ENCODE measurements at regions not wholly inside any gene's neighbourhood (a gene's known extent, or its start where the extent isn't known, plus 50 kb on each side); places are given as distances from the start of the nearest gene placed in this dataset.

DNA sequence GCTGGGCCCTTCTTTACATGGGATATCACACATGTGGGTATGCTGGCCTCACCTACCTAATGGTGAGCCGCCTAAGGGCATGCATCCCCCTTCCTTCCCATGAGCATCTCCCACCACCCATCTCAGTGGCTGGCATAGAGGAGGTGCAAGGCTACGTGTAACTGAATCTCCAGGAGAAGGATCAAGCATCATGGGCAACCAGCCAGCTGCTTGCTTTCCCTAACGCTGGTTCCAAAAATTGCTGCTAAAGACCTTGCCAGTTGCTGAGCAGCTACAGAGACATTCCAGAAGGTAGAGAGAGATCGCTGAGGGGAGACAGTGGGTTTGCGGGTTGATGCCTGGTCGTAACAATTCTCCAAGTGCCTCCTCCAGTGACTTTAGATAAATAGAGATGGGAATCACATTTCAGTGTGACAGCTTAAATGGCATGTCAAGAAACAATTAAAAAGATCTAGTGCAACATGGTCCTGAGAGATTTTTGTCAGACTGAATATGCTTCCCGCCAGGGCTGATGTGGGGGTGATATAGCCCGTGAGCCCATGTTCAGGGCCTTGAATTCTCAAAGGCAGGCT, 378.4 kb upstream of the CDH5 start:
- DNase-seq (ENCODE audit: low read depth in 2 of 2) = no peak

DNA sequence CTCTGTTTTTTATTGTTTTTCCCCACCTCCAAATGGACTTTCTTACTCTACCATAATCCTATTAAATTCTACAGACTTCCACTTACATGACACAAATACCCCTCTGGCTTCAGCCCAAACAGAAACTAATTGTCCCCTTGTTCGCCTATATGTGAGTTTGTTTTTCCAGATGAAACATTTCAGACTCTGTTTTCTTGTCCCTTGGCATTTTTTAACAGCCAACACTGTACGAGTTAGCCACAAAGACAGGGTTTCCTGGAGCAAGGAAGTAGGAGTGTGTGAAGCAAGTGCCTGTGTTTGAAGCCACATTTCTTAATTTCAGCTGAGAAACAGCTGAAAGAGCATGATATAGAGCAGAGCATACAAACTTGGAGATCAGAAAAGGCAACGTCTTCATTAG, 382.2 kb upstream of the CDH5 start:
- no peak for DNase-seq (ENCODE audit: low read depth in 2 of 2)

DNA sequence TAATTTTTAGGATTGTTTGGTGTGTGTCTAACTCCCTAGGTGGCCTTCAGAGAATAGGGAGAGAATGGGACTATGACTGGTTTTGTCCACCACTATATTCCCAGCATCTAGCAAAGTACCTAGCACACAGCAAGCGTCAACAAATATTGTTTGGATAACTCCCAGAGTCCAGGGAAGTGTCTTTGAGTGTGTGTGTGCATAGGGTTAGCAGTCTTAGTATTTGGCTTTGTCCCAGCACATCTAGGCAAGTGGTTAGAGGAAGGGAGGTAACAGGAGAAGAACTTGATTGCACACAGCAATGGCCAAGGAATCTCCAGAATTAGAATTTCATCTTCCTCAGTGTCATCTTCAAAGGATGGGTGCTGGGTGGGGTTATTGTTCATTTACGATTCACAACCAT, 385.4 kb upstream of the CDH5 start:
- no peak for DNase-seq (ENCODE audit: low read depth in 2 of 2)

DNA sequence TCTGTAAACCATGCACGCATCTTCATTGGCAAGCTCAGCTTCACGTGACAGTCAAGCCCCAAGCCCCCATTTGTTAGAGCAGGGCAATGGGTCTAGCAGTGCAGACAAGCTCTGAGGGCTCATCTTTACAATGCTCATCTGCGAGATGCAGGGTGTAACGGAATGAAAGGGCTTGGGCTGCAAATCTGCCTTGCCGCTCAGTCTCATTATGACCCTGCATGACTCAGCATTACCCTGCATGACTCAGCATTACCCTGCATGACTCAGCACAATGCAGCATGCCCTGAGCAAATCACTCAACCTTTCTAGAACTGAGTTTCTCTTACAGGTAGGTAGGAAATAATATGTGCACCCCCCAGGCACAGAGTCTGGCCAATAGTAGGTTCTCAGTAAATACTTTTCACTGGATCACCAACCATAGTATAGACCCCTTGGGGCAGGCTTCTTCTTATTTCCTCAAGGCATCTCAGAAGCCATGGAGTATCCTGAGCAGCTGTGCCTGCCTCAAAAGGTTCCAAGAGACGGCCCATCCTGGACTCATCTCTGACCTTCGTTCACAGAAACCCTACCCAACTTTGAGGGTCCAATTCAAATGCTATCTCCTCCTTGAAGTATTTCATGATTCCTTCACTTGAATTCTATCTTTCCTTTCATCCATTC, 391.3 kb upstream of the CDH5 start:
- DNase-seq (ENCODE audit: low read depth in 2 of 2) = no peak

DNA sequence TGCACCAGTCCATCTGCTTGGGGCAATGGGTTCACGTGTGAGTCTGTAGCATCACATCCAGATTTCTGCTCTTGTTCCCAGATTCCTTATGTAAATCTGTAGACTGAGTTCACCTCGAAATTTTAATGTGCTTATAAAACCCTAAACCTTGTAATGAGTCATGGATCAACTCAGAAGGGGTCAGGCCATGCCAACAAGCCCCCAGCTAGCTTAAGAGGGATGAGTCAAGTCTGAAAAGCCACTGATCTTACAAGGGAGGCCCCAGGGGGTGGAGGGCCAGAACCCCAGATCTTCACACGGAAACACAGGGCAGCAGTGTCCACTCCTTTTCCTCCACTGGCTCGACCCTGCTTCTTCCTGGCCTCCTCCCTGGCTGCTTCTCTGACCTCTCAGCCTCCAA, 399.1 kb upstream of the CDH5 start:
- DNase-seq (ENCODE audit: low read depth in 2 of 2) = no peak

DNA sequence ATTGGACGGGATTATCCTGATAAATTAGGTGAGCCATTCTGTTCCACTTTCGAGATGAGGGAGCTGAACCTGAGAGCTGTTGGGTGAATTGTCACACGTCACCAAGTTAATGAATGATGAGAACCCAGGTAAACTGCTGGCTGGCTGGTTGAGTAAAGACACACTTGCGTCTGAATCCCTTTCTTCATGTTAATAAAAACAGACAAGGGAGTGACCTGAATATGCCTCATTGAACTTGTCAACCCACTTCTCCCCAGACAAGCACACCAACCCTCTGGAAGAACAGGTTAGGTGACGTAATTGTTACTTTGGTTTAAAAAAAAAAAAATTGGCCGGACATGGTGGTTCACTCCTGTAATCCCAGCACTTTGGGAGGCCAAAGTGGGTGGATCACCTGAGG, 400.9 kb upstream of the CDH5 start:
- DNase-seq (ENCODE audit: low read depth in 2 of 2) = no peak

DNA sequence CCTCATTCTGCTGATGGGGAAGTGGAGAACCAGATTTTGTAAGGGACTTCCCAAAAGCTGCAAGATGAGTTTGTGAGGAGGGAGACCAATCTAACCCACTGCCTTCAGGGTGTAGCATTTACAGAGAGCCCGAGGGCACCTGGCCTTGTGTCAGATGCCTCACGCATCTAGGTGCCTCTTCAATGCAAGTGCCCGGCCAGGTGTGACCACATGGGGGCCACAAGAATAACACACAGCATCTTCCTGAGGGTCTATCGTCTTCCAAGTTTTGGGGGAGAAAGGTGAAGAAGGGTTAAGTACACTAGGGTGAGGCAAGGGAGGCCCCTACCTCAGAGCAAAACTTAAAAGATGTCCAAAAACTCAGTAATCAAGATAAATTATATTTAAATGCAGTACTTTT, 401.7 kb upstream of the CDH5 start:
- no peak for DNase-seq (ENCODE audit: low read depth in 2 of 2)

DNA sequence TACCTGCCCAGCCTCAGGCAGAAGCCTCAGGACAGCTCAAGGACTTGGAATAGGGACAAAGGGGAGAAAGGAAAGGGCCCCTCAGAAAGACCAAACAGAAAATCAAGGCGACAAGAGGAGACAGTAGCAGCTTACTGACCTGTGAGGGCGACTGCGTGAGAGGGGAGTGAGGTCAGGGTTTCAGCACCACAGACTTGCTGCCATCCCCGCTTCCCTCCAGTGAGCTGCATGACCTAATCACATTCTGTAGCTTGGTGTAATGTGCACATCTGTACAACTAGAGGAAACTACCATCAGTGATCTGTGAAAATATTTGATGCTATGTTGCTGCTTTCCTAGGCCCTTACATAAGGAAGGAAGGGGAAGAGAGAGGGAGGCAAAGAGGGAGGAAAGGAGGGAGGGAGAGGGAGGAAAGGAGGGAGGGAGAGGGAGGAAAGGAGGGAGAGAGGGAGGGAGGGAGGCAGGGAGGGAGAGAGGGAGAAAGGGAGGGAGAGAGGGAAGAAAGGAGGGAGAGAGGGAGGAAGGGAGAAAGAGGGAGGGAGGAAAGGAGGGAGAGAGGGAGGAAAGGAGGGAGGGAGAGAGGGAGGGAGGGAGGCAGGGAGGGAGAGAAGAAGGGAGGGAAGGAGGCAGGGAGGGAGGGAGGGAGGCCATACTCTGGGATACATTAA, 404.9 kb upstream of the CDH5 start:
- DNase-seq (ENCODE audit: low read depth in 2 of 2) = no peak

DNA sequence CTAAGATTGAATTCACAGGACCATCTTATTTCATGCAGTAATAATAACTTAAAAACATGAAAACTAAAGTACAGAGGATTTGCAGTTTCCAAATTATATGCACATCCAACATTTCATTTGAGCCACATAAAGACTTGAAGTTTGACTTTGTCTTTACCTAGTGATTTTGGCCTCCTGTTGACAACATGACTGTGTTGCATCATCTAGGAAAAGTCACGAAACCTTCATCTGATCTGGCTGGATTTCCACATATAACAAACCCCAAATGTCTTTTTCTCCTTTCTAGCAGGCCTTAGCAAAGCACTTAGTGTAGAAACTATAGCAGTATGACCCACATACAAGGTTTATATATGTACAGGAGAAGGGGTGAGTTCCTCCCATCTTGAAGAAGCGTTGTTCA, 406.5 kb upstream of the CDH5 start:
- no peak for DNase-seq (ENCODE audit: low read depth in 2 of 2)

DNA sequence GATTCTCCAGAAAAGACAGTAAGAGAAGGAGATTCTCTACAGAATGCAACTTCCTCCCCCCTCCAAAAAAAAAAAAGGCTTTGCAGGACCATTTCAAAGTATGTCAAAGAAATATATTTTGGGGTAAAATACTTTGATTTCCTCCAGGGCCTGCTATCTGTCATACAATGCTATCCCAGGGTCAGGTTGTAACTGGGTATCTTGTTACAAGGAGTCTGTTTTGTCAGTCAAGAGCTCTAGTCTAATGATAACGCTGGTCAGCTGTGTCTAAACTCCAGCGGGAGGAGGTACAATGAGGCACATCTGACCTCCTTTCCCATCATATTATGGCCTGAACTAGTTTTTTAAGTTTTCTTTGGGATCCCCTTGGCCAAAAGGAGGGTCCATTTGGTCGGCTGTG, 408.4 kb upstream of the CDH5 start:
- no peak for DNase-seq (ENCODE audit: low read depth in 2 of 2)

DNA sequence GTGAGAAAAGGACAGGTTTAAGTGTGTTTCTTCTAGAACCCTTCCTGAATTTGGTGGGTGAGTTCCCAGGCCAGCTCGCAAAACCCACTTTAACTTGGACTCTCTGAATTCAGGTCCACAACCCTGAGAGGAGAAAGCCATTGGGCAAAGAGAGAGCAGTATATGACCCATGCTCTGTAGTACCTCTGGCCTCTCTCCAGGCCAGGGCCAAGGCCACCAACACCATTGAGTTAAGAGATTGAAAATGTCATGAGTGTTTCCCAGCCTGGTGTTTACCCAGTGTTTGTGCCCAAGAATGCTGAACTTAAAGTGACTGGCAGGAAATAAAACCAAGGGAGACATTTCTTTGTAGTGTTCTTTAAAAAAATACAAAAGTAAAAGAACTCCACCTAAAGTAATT, 410.4 kb upstream of the CDH5 start:
- DNase-seq (ENCODE audit: low read depth in 2 of 2) = no peak

DNA sequence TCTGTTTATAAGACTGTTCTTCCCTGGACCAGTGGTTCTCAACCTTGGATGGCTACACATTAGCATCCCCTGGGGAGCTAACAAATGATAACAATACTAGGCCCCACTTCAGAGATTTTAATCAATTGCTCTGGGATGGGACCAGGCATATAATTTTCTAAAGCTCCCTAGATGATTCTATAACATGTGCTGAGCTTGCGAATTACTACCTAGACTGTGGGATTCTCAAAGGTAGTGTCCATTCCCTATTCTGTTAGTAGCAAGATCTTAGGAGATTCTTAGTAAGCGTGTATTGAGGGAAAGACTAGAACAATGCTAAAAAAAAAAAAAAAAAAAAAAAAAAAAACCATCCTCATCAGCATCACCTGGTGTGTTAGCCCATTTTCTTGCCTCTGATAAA, 412.0 kb upstream of the CDH5 start:
- no peak for DNase-seq (ENCODE audit: low read depth in 2 of 2)

DNA sequence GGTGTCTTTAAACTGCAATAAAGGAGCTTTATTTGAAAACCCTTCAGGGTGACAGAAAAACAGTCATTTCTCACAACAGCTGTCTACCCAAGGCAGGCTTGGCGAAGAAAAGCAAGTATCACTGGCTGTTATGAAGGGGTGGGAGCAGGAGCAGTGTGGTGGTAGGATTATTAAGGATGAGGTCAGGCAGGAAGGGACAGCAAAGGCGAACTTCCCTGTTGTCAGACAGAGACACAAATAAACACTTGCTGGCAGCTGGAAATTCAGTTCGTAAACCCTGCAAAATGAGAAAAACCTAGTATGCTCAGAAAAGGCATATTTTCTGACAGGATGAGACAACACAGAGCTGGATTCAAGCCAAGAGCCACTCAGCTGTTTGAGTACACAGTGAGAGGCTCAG, 416.3 kb upstream of the CDH5 start:
- no peak for DNase-seq (ENCODE audit: low read depth in 2 of 2)

DNA sequence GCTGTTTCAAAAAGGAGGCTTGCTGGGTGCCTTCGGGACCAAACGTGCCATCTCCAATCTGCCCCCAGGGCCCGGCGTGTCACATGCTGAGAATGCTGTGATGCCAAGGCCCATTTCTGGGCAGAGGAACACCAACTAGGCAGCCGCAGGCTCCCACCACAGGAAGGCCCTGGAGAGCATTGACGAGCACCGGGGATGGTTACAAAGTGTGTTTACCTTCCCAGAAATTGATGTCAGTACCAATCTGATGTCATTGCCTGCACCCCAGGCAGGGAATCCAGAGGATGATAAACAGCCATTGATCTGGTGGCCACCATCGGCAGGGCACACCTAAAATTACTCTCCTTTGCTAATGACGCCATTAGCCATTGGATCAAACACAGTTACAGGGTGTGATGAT, 418.1 kb upstream of the CDH5 start:
- no peak for DNase-seq (ENCODE audit: low read depth in 2 of 2)

DNA sequence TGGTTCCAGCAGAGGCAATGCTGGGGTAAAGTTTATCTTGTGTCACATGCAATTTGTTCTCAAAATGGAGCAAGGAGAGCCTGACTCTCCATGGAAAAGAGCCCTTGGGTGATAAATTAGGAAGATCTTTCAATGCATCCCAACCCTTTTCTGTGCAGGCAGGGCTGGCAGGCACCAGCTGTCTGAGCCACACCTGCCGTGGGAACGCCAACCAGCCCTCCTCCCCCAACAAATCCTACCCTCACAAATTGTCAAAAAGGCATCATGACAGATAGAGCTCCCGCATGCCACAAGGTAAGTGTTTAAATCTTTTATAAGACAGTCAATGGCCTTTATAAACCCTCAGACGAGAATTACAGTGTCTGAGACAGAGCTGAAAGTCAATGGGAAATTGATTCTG, 418.5 kb upstream of the CDH5 start:
- no peak for DNase-seq (ENCODE audit: low read depth in 2 of 2)

DNA sequence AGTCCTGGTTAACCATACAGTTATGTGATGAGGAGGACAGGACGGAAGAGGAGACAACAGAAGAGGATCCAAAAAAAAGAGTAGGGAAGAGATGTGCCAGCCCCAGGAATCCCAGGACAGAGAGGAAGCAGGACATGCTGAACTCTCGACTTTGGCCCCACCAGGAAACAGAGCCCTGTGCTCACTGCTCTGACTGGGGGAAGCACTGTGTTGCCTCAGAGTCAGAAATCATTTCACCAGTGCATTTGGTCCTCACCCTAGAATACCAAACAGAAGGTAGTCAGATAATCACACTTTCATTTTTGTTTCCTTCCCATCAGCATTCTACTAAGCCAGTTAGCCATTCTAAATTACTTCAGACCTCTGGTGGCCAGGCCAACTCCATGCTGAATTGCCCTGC, 421.0 kb upstream of the CDH5 start:
- DNase-seq (ENCODE audit: low read depth in 2 of 2) = no peak

DNA sequence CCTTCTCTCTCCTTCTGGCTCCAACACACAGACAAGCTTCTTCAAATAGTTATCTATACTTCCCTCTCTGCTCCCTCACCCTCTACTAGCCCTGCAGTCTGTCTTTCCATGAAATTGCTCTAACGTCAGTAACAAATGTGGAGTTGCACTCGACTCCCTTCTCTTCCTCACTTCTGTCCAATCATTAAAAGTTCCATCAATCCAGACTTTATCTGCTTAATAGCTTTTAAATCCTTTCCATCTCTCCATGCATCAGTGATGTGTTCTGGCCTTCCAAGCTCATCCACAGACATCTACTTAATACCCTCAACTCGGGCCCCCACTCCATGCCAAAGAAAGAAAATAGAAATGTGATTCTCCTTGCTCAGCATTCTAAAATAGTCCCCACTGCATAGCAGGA, 422.1 kb upstream of the CDH5 start:
- DNase-seq (ENCODE audit: low read depth in 2 of 2) = no peak

DNA sequence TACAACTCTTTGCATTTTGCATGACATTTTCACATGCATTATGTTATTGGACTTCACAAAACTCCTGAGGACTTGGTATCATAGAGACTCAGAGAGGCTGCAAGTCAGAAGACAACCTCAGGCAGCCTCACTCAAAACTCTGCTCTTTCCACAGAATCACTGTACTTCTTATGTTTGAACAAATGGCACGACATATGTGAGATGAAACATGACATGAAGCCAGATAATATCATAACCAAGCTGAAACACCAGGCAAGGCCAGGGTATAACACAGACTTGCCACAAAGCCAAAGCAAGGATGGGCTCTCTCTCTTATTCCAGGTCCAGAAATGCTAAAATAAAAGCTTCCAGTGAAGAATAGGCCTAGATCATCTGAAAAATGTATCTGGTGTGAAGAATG, 425.8 kb upstream of the CDH5 start:
- DNase-seq (ENCODE audit: low read depth in 2 of 2) = no peak

DNA sequence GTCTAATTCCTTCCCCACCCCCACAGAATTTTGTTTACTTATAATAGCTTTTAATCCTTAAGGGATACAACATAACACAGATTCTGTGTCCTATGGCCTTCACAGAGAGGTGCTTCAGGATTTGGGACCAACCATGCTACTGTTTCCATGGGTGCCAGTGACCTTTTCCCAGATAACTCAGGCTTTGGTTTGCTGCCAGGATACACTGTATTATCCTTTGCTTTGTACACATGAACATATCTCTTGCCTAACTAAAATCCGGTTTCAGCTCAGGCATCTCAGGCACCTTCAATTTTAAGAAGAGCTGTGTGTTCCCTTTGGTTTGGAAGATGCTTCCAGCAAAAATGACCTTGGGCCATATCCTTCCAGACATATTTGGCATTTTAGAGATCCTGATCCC, 428.4 kb upstream of the CDH5 start:
- DNase-seq (ENCODE audit: low read depth in 2 of 2) = no peak

DNA sequence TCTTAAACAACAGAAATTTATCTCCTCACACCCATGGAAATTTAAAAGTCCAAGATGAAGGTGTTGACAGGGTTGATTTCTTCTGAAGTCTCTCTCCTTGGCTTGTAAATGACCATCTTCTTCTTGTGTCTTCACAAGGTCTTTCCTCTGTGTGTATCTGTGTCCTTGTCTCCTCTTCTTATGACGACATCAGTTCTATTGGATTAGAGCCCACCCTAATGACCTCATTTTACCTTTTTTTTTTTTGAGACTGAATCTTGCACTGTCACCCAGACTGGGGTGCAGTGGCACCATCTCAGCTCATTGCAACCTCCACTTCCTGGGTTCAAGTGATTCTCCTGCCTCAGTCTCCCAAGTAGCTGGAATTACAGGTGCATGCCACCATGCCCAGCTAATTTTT, 429.0 kb upstream of the CDH5 start:
- no peak for DNase-seq (ENCODE audit: low read depth in 2 of 2)

DNA sequence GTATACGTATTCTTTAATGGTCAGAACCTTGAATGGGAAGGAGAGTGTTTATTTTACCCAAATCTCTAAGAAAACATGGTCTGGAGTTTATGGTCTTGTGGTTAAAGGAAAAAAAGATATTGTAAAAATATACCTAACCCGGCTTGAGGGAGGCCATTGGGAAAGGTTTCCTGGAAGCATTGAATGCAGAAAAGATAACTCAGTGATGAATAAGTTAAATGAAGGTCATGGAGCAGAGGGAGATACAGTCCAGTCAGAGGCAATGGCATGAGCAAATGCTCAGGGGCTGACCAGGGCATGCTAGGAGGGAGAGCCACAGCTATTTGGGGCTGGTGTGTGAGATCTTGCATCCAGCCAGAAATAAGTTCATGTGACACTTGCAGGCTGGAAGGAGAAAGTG, 430.4 kb upstream of the CDH5 start:
- no peak for DNase-seq (ENCODE audit: low read depth in 2 of 2)

DNA sequence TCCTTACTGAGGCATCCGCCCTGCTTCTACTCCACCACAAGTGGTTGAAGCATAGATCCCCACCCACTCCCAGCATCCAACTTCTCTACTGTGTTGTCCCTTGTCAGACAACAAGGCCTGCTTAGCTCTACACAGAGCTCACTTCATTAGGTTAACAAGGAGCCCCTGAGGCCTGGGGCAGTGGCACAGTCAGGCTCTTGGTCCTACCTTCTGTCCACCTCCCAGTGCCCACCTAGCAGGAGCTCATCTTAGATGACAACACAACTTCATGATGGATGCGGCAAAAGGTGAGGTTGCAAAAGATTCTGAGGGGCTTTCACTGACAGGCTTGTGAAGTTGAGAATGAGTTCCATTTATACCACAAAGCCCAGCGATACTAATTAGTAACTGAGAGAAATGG, 432.0 kb upstream of the CDH5 start:
- no peak for DNase-seq (ENCODE audit: low read depth in 2 of 2)

DNA sequence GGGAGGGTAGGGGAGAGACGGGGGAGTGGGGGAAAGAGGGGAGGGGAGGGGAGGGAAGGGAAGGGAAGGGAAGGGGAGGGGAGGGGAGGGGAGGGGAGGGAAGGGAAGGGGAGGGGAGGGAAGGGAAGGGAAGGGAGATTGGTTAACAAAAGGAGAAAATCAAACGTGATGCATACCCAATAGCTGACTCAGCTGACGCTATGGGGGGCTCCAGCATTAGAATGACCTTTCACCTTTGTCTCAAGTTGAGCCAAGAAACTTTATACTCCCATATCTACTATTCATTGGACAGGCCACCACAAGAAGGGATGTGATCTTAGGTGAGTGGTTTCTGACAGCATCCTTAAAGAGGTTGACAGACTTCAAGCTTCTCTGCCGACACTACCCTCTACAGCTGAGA, 432.8 kb upstream of the CDH5 start:
- no peak for DNase-seq (ENCODE audit: low read depth in 2 of 2)
